Endothelial cell of umbilical vein (primary cell): ENCODE measurements at regions not wholly inside any gene's neighbourhood (a gene's known extent, or its start where the extent isn't known, plus 50 kb on each side); places are given as distances from the start of the nearest gene placed in this dataset.

ENCODE experiments used
- BruUV-seq: library from RNA; stranded (reverse); fragments of 400-500 nt; replicated peaks from 2 replicates; lab custom pipeline; 2021; lab: Mats Ljungman, UMichigan
- CTCF ChIA-PET: fragments of 300-600, 350-600 bp; sonication (Branson Sonifier 250); formaldehyde crosslinking; loops from one replicate; lab custom pipeline; 2021; ENCODE audit warnings: antibody characterized with exemption, inconsistent platforms; lab: Charles Lee
- POLR2A ChIA-PET: fragments of 300-600, 350-600 bp; sonication (Branson Sonifier 250); formaldehyde crosslinking; loops from one replicate; lab custom pipeline; 2021; ENCODE audit warnings: antibody characterized with exemption, inconsistent platforms; lab: Charles Lee
- DNase-seq: peaks from one replicate; pipeline ENCODE4 v3.0.0-alpha.2; 2011; ENCODE audit warnings: low read depth, low spot score
- FAIRE-seq: peaks from 2 replicates; lab custom pipeline; 2011; peaks lifted over from hg19 to GRCh38; lab: Jason Lieb, UNC
- H2AFZ ChIP-seq: 2 replicates; pipeline ENCODE4 v1.6.0; 2012; ENCODE audit warnings: low read depth, low read length, control low read depth, inconsistent platforms
- H3K27ac ChIP-seq: 2 replicates; pipeline ENCODE4 v1.5.1; 2011; ENCODE audit warnings: low read depth, mild to moderate bottlenecking, control low read depth, low read length, moderate library complexity; ENCODE audit not compliant: insufficient read depth
- H3K27me3 ChIP-seq, 2 experiments: 2 replicates each; pipeline versions ENCODE4 v1.6.0 to v1.6.1; 2011; ENCODE audit warnings: low read length in 2 of 2, mixed read lengths in 1 of 2; ENCODE audit not compliant: control insufficient read depth in 2 of 2, insufficient read depth in 2 of 2
- H3K36me3 ChIP-seq, 2 experiments: 2 replicates in 1 of 2; 3 replicates in 1 of 2; pipeline ENCODE4 v1.5.1; 2011; ENCODE audit warnings: low read length in 2 of 2, mild to moderate bottlenecking in 1 of 2, moderate library complexity in 1 of 2; ENCODE audit not compliant: control insufficient read depth in 2 of 2, insufficient read depth in 2 of 2; ENCODE audit errors: extremely low read depth in 1 of 2
- H3K4me1 ChIP-seq: 3 replicates; pipeline ENCODE4 v1.5.1; 2011; ENCODE audit warnings: mild to moderate bottlenecking, low read length; ENCODE audit not compliant: control insufficient read depth, insufficient read depth; ENCODE audit errors: extremely low read depth
- H3K4me2 ChIP-seq: 2 replicates; pipeline ENCODE4 v1.6.1; 2011; ENCODE audit warnings: low read length, control low read depth, mixed read lengths; ENCODE audit not compliant: insufficient read depth
- H3K4me3 ChIP-seq, 3 experiments: fragments of 200-600 bp in 1 of 3; sonication (generic), shearing (Covaris generic) in 1 of 3; replicated peaks in 1 of 3; 2 replicates each; pipeline ENCODE4 v1.5.1; 2011 to 2016; ENCODE audit warnings: control low read depth in 3 of 3, low read length in 3 of 3, mild to moderate bottlenecking in 2 of 3, inconsistent platforms in 1 of 3, low read depth in 1 of 3, moderate library complexity in 1 of 3; ENCODE audit not compliant: insufficient read depth in 1 of 3
- H3K79me2 ChIP-seq: 2 replicates; pipeline ENCODE4 v1.6.0; 2012; ENCODE audit warnings: low read length, inconsistent platforms; ENCODE audit not compliant: control insufficient read depth, insufficient read depth
- H3K9ac ChIP-seq: replicated peaks from 2 replicates; pipeline ENCODE3; 2011; ENCODE audit warnings: low read length, control low read depth; ENCODE audit not compliant: insufficient read depth; ENCODE audit errors: extremely low read depth
- H3K9me1 ChIP-seq: replicated peaks from 3 replicates; pipeline ENCODE4 v1.6.0; 2011; ENCODE audit warnings: mild to moderate bottlenecking, low read length; ENCODE audit not compliant: control insufficient read depth, insufficient read depth; ENCODE audit errors: extremely low read depth
- H3K9me3 ChIP-seq: replicated peaks from 2 replicates; pipeline ENCODE4 v1.5.1; 2012; ENCODE audit warnings: low read length, inconsistent platforms; ENCODE audit not compliant: control insufficient read depth, insufficient read depth
- H4K20me1 ChIP-seq: replicated peaks from 2 replicates; pipeline ENCODE3; 2011; ENCODE audit warnings: mild to moderate bottlenecking, low read length; ENCODE audit not compliant: control insufficient read depth, insufficient read depth; ENCODE audit errors: extremely low read depth
- EZH2 ChIP-seq: IDR thresholded peaks from 2 replicates; pipeline ENCODE4 v1.6.1; 2012; ENCODE audit warnings: borderline replicate concordance, low read depth, mild to moderate bottlenecking, moderate library complexity, low read length, inconsistent platforms; ENCODE audit not compliant: severe bottlenecking
- FOS ChIP-seq: IDR thresholded peaks from 2 replicates; pipeline ENCODE4 v1.6.1; 2011; ENCODE audit warnings: mild to moderate bottlenecking, low read length, moderate library complexity, borderline replicate concordance; ENCODE audit not compliant: insufficient read depth
- GATA2 ChIP-seq: IDR thresholded peaks from 2 replicates; pipeline ENCODE4 v1.7.0; 2011; ENCODE audit warnings: low read depth, mild to moderate bottlenecking, moderate library complexity, mixed read lengths, low read length; ENCODE audit not compliant: insufficient read length, insufficient read depth
- JUN ChIP-seq: IDR thresholded peaks from 2 replicates; pipeline ENCODE4 v1.6.1; 2011; ENCODE audit warnings: borderline replicate concordance, low read depth; ENCODE audit not compliant: insufficient read length, insufficient read depth
- MYC ChIP-seq: IDR thresholded peaks from one replicate; pipeline ENCODE4 v1.6.1; 2011; ENCODE audit warnings: mild to moderate bottlenecking, low read depth, low read length
- POLR2A ChIP-seq: IDR thresholded peaks from 2 replicates; pipeline ENCODE4 v1.6.1; 2012; ENCODE audit warnings: low read depth, mild to moderate bottlenecking, control low read depth, low read length
- dilution Hi-C: fragments of 300-500 bp; cut with MboI; formaldehyde crosslinking; loops from one replicate; pipeline ENCODE4 v1.15.0; 2019; ENCODE audit warnings: low sequenced_read_pairs; ENCODE audit not compliant: extremely low pct_ligation_motif_present
- intact Hi-C: fragments of 100-400 bp; cut with micrococcal nuclease; formaldehyde crosslinking; loops from one replicate; pipeline ENCODE4 v1.10.0; 2022
- TF ChIP-seq, protein P1 (sequence below): IDR thresholded peaks from 2 replicates; pipeline ENCODE4 v1.6.1; 2011; ENCODE audit not compliant: insufficient read depth, insufficient read length
- TF ChIP-seq, protein P2 (sequence below), 2 donors: IDR thresholded peaks; 1 replicate in 1 of 2; 2 replicates in 1 of 2; pipeline ENCODE4 v1.5.1; 2011; ENCODE audit warnings: low read length in 2 of 2, mild to moderate bottlenecking in 2 of 2, moderate library complexity in 2 of 2, control low read depth in 1 of 2, inconsistent platforms in 1 of 2, low read depth in 1 of 2; ENCODE audit not compliant: insufficient read depth in 1 of 2; ENCODE audit errors: extremely low read depth in 1 of 2

DNA sequence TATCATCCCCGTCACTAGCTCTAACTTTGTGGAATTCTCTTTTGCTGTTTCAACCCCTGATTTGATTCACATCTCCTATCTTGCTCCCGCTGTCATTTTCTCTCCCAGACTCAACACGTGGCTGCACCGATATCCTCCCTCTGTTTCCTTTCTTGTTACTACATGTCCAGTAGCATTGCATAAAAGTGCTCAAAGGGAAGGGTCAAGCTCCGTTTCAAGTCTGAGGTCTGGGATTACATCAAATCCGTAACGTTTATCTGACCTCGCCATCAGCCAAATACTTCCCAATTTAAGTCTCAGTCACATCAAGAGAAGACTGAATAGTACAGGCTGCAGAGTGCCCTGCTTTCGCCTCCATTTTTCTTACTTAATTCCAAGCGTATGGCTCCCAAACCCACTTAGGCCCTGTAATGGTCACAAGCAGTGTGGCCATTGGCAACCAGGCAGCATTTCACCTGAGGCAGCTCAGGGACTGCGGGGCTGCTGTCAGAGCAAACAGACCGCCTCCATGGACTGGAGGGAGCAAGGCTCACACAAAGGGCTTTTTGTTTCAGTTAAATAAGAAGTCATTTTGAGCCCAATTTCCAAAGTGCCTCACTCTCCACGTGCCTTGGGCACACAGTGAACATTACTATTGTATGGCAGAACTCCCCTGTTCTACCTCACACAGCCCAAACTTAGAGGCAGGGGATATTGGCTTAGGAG lies 217.8 kb downstream of the BCL11A start:
- Histone ChIP-seq H3K4me1 (no peaks in the 10 kb centered on the region), H3K9me1 (no peaks in the 10 kb centered on the region), H3K27me3 (no peaks in the 10 kb centered on the region), H3K4me2 (no peak overlapping the region), H3K9me3 (peaks cover 2% of the 10 kb centered on the region), H3K4me3 (no peak overlapping the region), H2AFZ (no peak overlapping the region), H3K27ac (no peak overlapping the region), H3K79me2 (no peaks in the 10 kb centered on the region), H3K9ac (no peak overlapping the region), H4K20me1 (no peaks in the 10 kb centered on the region), H3K36me3 (no peaks in the 10 kb centered on the region)
- TF ChIP-seq JUN (no peak), FOS (no peak), GATA2 (no peak), EZH2 (no peak), MYC (no peak), POLR2A (no peak)
- TF ChIP-seq, protein P1, sequence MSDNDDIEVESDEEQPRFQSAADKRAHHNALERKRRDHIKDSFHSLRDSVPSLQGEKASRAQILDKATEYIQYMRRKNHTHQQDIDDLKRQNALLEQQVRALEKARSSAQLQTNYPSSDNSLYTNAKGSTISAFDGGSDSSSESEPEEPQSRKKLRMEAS, result no peak
- TF ChIP-seq, protein P2, sequence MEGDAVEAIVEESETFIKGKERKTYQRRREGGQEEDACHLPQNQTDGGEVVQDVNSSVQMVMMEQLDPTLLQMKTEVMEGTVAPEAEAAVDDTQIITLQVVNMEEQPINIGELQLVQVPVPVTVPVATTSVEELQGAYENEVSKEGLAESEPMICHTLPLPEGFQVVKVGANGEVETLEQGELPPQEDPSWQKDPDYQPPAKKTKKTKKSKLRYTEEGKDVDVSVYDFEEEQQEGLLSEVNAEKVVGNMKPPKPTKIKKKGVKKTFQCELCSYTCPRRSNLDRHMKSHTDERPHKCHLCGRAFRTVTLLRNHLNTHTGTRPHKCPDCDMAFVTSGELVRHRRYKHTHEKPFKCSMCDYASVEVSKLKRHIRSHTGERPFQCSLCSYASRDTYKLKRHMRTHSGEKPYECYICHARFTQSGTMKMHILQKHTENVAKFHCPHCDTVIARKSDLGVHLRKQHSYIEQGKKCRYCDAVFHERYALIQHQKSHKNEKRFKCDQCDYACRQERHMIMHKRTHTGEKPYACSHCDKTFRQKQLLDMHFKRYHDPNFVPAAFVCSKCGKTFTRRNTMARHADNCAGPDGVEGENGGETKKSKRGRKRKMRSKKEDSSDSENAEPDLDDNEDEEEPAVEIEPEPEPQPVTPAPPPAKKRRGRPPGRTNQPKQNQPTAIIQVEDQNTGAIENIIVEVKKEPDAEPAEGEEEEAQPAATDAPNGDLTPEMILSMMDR (IDR thresholded peaks at IDR 0.05; ENCODE audit: extremely low read depth in 1 of 2, insufficient read depth in 1 of 2, low read depth in 1 of 2, low read length in 2 of 2), result no peak
- FAIRE-seq (no peak), DNase-seq (no peak)
- ChIA-PET POLR2A (no interaction called here), CTCF (interaction anchor here (1.3 kb wide), 1 partner anchor 339 kb away, joined by 3 read pairs; no protein-coding TSS in a partner anchor)
- BruUV-seq, result no TSS peak
- dilution Hi-C loops, result no loop called here
- intact Hi-C loops, result no loop called here
